ENCODE measurements at regions not wholly inside any gene's neighbourhood (a gene's known extent, or its start where the extent isn't known, plus 50 kb on each side); places are given as distances from the start of the nearest gene placed in this dataset.
A peak's percentile ranks its signal among the peaks of the same experiment; 100 is the strongest.

GRCh38 chr11:112631333-112631732 lies 329.9 kb upstream of the NCAM1 start:
- Histone ChIP-seq H2BK120ac (replicated peaks; ENCODE audit: low read depth, low read length) (no peak overlapping the region), H3K4me1 (replicated peaks in 1 of 4; ENCODE audit: control insufficient read depth in 3 of 4, insufficient read depth in 4 of 4, low read length in 3 of 4) (peaks cover 0 to 6% (median 3%) of the 10 kb centered on the region in 4 experiments; a peak in 2 of 7 replicates), H3K4me2 (ENCODE audit: insufficient read depth in 1 of 2, low read depth in 2 of 2, low read length in 2 of 2) (no peak overlapping the region), H4K8ac (ENCODE audit: extremely low read depth, insufficient read depth, low read length) (no peak overlapping the region), H3K4ac (replicated peaks; ENCODE audit: insufficient read length, low read depth, low read length) (no peak overlapping the region), H3K27ac (ENCODE audit: low read depth, low read length) (no peak overlapping the region), H3K36me3 (ENCODE audit: control insufficient read depth in 2 of 4, insufficient read depth in 4 of 4, low read length in 3 of 4) (no peaks in the 10 kb centered on the region), H4K20me1 (replicated peaks in 1 of 2; ENCODE audit: control insufficient read depth in 1 of 2, insufficient read depth in 2 of 2, low read length in 2 of 2) (no peaks in the 10 kb centered on the region), H3K79me2 (ENCODE audit: control insufficient read depth in 1 of 2, insufficient read depth in 2 of 2, low read length in 2 of 2) (no peaks in the 10 kb centered on the region), H4K5ac (ENCODE audit: insufficient read length, low read depth, low read length) (no peak overlapping the region), H3K9me3 (ENCODE audit: insufficient read depth in 2 of 2, low read depth in 1 of 2, low read length in 1 of 2) (no peaks in the 10 kb centered on the region; a peak in 1 of 4 replicates), H3K27me3 (replicated peaks in 1 of 4; ENCODE audit: control insufficient read depth in 3 of 4, extremely low read depth in 1 of 4, insufficient read depth in 3 of 4, low read length in 3 of 4) (no peaks in the 10 kb centered on the region; a peak in 1 of 7 replicates), H3K23ac (ENCODE audit: insufficient read length) (no peak overlapping the region), H3K56ac (replicated peaks; ENCODE audit: insufficient read length, low read depth, low read length) (no peak overlapping the region), H3K4me3 (ENCODE audit: extremely low read depth in 1 of 4, insufficient read depth in 2 of 4, low read depth in 3 of 4, low read length in 4 of 4) (no peak overlapping the region), H2BK20ac (ENCODE audit: low read length) (no peak overlapping the region), H2BK12ac (ENCODE audit: low read depth, low read length) (no peak overlapping the region), H2BK5ac (ENCODE audit: low read depth, low read length) (no peak overlapping the region), H3K23me2 (ENCODE audit: low read depth, low read length) (no peaks in the 10 kb centered on the region), H2AK5ac (ENCODE audit: low read depth, low read length) (no peak overlapping the region), H4K91ac (replicated peaks; ENCODE audit: insufficient read length, low read length) (no peak overlapping the region), H3K18ac (ENCODE audit: extremely low read depth, low read length) (no peak overlapping the region), H2BK15ac (ENCODE audit: low read length) (no peak overlapping the region), H2AFZ (ENCODE audit: low read length) (no peak overlapping the region), H3K79me1 (ENCODE audit: low read depth, low read length) (no peaks in the 10 kb centered on the region), H3K9ac (replicated peaks in 1 of 4; ENCODE audit: extremely low read depth in 1 of 4, low read depth in 3 of 4, low read length in 3 of 4) (peak overlapping the region in 1 of 4 experiments; percentile 8; a peak in 1 of 7 replicates), H3K14ac (ENCODE audit: insufficient read length) (no peak overlapping the region)
- TF ChIP-seq EGR1 (IDR thresholded peaks at IDR 0.05; ENCODE audit: borderline replicate concordance, low read depth, low read length): no peak
- no peak for TF ChIP-seq ATF3 (IDR thresholded peaks at IDR 0.05; ENCODE audit: insufficient read depth, low read depth, low read length)
- no peak for TF ChIP-seq E2F6 (IDR thresholded peaks at IDR 0.05)
- TF ChIP-seq FOSL1 (IDR thresholded peaks at IDR 0.05; ENCODE audit: insufficient read depth, low read depth, low read length): no peak
- TF ChIP-seq PHF8 (conservative IDR thresholded peaks at IDR 0.05; ENCODE audit: low read depth, low read length): no peak
- no peak for TF ChIP-seq CBX8 (IDR thresholded peaks at IDR 0.05; ENCODE audit: borderline replicate concordance, low read depth, low read length)
- no peak for TF ChIP-seq NANOG (IDR thresholded peaks at IDR 0.05; ENCODE audit: insufficient read depth, low read depth, low read length, poor library complexity, severe bottlenecking)
- no peak for TF ChIP-seq MAFK (IDR thresholded peaks at IDR 0.05; ENCODE audit: low read depth, low read length)
- TF ChIP-seq SP2 (IDR thresholded peaks at IDR 0.05; ENCODE audit: low read length): no peak
- DNase-seq (ENCODE audit: low read depth in 1 of 2, low spot score in 2 of 2): no peak
- ChIA-PET POLR2A (ENCODE audit: partially characterized antibody) (no interaction called here), CTCF (ENCODE audit: partially characterized antibody) (interaction anchor here (1.4 kb wide), 1 partner anchor 43 kb away, joined by 3 read pairs; no protein-coding TSS in a partner anchor)
- FAIRE-seq: no peak

Data from H1 (cell line).